ENCODE measurements at regions not wholly inside any gene's neighbourhood (a gene's known extent, or its start where the extent isn't known, plus 50 kb on each side); places are given as distances from the start of the nearest gene placed in this dataset.

DNA sequence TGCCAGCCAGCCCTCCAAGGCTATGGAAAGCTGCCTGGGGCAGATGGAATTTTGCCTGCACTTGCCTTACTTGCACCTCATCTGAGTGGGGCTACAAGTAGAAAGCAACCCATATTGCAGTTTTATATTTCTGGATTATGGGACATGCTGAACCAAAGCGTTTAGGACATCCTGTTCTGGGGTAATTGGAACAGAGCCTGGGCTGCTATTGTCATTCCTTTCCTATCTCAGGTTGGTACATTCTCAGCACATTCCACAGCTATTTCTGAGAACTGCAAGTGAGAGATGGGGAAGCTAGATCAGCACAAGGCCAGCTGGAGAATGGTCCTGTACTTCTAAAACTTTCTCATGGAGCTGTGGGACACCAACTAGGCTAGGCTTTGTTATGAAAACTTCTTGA, 713.8 kb downstream of the KCNT2 start:
- in situ Hi-C loops (cut with MboI; ENCODE audit: low sequenced_read_pairs in 4 of 4), result no loop called here
- intact Hi-C loops (cut with DNase I; ENCODE audit: low total_unique reads), result no loop called here
- Histone ChIP-seq H3K9me3 (no peaks in the 10 kb centered on the region), H3K4me1 (no peaks in the 10 kb centered on the region), H3K36me3 (no peaks in the 10 kb centered on the region), H3K4me3 (no peak overlapping the region), H3K27me3 (no peaks in the 10 kb centered on the region), H3K27ac (no peak overlapping the region)
- no peak for TF ChIP-seq POLR2A (IDR thresholded peaks at IDR 0.05)
- TF ChIP-seq, protein P1, sequence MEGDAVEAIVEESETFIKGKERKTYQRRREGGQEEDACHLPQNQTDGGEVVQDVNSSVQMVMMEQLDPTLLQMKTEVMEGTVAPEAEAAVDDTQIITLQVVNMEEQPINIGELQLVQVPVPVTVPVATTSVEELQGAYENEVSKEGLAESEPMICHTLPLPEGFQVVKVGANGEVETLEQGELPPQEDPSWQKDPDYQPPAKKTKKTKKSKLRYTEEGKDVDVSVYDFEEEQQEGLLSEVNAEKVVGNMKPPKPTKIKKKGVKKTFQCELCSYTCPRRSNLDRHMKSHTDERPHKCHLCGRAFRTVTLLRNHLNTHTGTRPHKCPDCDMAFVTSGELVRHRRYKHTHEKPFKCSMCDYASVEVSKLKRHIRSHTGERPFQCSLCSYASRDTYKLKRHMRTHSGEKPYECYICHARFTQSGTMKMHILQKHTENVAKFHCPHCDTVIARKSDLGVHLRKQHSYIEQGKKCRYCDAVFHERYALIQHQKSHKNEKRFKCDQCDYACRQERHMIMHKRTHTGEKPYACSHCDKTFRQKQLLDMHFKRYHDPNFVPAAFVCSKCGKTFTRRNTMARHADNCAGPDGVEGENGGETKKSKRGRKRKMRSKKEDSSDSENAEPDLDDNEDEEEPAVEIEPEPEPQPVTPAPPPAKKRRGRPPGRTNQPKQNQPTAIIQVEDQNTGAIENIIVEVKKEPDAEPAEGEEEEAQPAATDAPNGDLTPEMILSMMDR (IDR thresholded peaks at IDR 0.05 in 4 of 5, conservative IDR thresholded peaks at IDR 0.05 in 1 of 5), result no peak
- ATAC-seq (no peak), DNase-seq (no peak)

DNA sequence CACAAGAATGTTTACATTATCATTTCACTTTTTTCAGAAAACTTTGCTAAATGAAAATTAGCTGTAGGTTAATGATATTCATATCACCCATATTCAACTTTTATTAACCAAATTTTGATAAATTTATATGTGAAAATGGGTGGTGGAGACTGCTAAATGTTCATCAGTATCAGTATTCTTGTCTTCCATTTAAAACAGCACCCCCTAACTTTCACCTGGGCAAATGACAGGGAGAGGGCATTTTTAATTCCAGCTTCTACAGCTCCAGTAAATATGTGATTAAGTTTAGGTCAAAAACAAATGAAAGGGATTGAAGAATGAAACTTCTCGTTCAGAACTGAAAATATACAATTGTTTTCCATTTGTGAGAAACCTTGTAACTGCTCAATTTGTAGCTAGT, 722.2 kb downstream of the KCNT2 start:
- H3K27me3 ChIP-seq, result no peaks in the 10 kb centered on the region
- no peaks in the 10 kb centered on the region for H3K4me1 ChIP-seq
- in situ Hi-C loops (cut with MboI; ENCODE audit: low sequenced_read_pairs in 4 of 4) (no loop called here), intact Hi-C loops (cut with DNase I; ENCODE audit: low total_unique reads) (no loop called here)
- ATAC-seq, result no peak
- TF ChIP-seq, protein P1 (IDR thresholded peaks at IDR 0.05 in 4 of 5, conservative IDR thresholded peaks at IDR 0.05 in 1 of 5), result no peak
- TF ChIP-seq POLR2A (IDR thresholded peaks at IDR 0.05), result no peak
- no peaks in the 10 kb centered on the region for H3K36me3 ChIP-seq
- DNase-seq, result no peak
- H3K4me3 ChIP-seq, result no peak overlapping the region
- no peaks in the 10 kb centered on the region for H3K9me3 ChIP-seq
- H3K27ac ChIP-seq, result no peak overlapping the region

DNA sequence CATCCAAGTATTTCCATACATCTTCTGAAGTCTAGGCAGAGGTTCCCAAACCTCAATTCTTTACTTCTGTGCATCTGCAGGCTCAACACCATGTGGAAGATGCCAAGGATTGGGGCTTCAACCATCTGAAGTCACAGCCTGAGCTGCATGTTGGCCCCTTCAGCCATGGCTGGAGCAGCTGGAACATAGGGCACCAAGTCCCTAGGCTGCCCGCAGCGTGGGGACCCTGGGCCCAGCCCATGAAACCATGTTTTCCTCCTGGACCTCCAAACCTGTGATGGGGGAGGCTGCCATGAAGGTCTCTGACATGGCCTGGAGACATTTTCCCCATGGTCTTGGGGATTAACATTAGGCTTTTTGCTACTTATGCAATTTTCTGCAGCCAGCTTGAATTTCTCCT, 729.8 kb downstream of the KCNT2 start:
- TF ChIP-seq, protein P1 (IDR thresholded peaks at IDR 0.05 in 4 of 5, conservative IDR thresholded peaks at IDR 0.05 in 1 of 5), result no peak
- TF ChIP-seq POLR2A (IDR thresholded peaks at IDR 0.05), result no peak
- Histone ChIP-seq H3K4me3 (no peak overlapping the region), H3K36me3 (no peaks in the 10 kb centered on the region), H3K27ac (no peak overlapping the region), H3K9me3 (no peaks in the 10 kb centered on the region), H3K4me1 (no peaks in the 10 kb centered on the region), H3K27me3 (no peaks in the 10 kb centered on the region)
- intact Hi-C loops (cut with DNase I; ENCODE audit: low total_unique reads) (no loop called here), in situ Hi-C loops (cut with MboI; ENCODE audit: low sequenced_read_pairs in 4 of 4) (no loop called here)
- ATAC-seq (no peak), DNase-seq (no peak)

DNA sequence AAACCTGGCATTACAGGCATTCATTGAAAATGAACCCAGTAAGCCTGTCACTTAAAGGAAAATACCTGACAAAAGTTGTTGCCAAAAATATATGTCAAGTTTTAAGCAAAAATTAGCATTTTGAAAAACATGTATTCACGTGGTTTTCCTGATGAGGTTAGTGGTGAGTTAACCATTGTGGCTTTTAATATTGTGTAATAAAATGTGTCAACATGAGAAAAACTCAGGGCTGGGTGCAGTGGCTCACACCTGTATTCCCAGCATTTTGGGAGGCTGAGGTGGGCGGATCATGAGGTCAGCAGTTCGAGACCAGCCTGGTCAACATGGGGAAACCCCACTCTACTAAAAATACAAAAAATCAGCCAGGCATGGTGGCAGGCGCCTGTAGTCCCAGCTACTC, 731.4 kb downstream of the KCNT2 start:
- intact Hi-C loops (cut with DNase I; ENCODE audit: low total_unique reads) (no loop called here), in situ Hi-C loops (cut with MboI; ENCODE audit: low sequenced_read_pairs in 4 of 4) (no loop called here)
- ATAC-seq, result no peak
- H3K4me1 ChIP-seq, result no peaks in the 10 kb centered on the region
- no peaks in the 10 kb centered on the region for H3K36me3 ChIP-seq
- no peaks in the 10 kb centered on the region for H3K9me3 ChIP-seq
- H3K4me3 ChIP-seq, result no peak overlapping the region
- H3K27me3 ChIP-seq, result no peaks in the 10 kb centered on the region
- no peak for TF ChIP-seq POLR2A (IDR thresholded peaks at IDR 0.05)
- TF ChIP-seq, protein P1 (IDR thresholded peaks at IDR 0.05 in 4 of 5, conservative IDR thresholded peaks at IDR 0.05 in 1 of 5), result no peak
- DNase-seq, result no peak
- H3K27ac ChIP-seq, result no peak overlapping the region

DNA sequence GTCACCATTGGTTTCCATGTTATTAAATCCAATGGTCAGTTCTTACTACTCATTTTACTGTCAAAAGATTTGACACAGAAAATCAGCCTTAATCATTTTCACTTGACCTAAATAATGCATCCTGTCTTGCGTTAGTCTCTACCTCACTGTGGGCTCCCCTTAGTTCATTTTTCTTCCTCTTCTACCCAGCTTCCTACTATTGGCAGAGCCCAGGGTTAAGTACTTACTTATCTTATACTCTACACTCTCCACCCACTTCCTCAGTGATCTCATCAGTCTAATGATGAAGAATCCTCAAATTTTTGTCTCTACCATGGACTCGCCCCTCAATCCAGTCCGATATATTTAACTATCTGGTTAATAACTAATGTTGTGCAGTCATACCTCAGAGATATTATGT, 735.9 kb downstream of the KCNT2 start:
- Histone ChIP-seq H3K4me1 (no peaks in the 10 kb centered on the region), H3K9me3 (no peaks in the 10 kb centered on the region), H3K4me3 (no peak overlapping the region), H3K36me3 (no peaks in the 10 kb centered on the region), H3K27ac (no peak overlapping the region), H3K27me3 (no peaks in the 10 kb centered on the region)
- TF ChIP-seq, protein P1 (IDR thresholded peaks at IDR 0.05 in 4 of 5, conservative IDR thresholded peaks at IDR 0.05 in 1 of 5), result no peak
- no peak for TF ChIP-seq POLR2A (IDR thresholded peaks at IDR 0.05)
- DNase-seq (no peak), ATAC-seq (no peak)
- in situ Hi-C loops (cut with MboI; ENCODE audit: low sequenced_read_pairs in 4 of 4) (no loop called here), intact Hi-C loops (cut with DNase I; ENCODE audit: low total_unique reads) (no loop called here)
